NCI-H460 (cell line): ENCODE measurements at regions not wholly inside any gene's neighbourhood (a gene's known extent, or its start where the extent isn't known, plus 50 kb on each side); places are given as distances from the start of the nearest gene placed in this dataset.
A peak's percentile ranks its signal among the peaks of the same experiment; 100 is the strongest.

Experiments
- DNase-seq: peaks from one replicate; pipeline ENCODE4 v3.0.0-alpha.2; 2016; ENCODE audit warnings: low read depth; ENCODE audit errors: extremely low read depth

- no peak for DNase-seq
Observed at GRCh38 chr14:42480255-42480654, 873.6 kb downstream of the LRFN5 start.

- no peak for DNase-seq
Observed at GRCh38 chr14:42475289-42475688, 868.6 kb downstream of the LRFN5 start.

GRCh38 chr14:42470427-42470719 lies 863.7 kb downstream of the LRFN5 start:
- no peak for DNase-seq

DNA sequence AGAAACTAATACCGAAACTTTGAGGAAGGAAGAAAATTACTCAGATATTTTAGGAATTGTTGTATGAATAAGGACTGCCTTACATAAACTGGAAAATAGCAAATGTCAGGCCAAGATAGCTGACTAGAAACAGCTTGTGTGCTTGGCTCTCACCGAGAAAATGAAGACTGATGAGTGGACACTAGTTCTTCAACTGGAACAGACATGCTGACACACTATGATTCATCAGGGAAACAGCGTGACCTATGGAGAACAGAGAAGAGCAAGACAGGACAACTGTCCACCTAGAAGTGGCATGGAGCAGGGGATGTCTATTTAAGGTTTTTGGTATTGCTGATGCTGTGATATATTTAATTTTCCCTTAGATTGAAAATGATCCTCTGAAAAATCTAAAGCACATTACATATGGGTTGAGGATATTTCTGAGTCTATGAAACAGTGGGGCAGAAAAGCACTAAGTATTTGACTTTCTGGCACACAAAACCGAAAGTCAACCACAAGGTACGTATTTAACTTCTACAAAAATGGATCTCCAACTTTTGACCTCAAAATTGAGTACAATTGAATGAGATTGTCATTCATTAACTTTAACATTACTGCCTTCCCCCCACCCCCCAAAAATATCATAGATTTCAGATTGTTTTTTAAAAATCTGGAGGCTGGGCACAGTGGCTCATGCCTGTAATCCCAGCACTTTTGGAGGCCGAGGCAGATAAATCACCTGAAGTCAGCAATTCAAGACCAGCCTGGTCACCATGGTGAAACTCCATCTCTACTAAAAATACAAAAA lies 863.2 kb downstream of the LRFN5 start:
- DNase-seq = peak; percentile 77

DNA sequence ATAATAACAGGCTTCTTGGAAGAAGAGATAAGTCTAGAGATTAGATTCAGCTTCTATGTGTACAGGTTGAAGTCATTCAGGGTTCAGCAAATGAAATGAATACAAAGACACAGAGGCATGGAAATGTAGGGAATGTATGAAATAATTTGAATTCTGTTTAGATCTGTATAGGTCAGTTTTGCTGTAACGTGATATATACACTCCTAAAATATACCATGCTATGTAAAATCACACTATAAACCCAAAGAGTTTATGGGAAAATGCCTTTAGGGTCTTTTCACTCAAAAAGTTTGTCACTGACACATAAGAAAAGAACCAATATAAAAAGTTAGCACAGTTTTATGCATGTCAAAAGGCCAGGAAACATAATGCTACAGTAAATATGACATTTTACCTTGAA lies 854.0 kb downstream of the LRFN5 start:
- no peak for DNase-seq

- no peak for DNase-seq
Observed at GRCh38 chr14:42459171-42459685, 852.6 kb downstream of the LRFN5 start.

- DNase-seq = no peak
Observed at GRCh38 chr14:42441615-42442014, 834.9 kb downstream of the LRFN5 start.

DNA sequence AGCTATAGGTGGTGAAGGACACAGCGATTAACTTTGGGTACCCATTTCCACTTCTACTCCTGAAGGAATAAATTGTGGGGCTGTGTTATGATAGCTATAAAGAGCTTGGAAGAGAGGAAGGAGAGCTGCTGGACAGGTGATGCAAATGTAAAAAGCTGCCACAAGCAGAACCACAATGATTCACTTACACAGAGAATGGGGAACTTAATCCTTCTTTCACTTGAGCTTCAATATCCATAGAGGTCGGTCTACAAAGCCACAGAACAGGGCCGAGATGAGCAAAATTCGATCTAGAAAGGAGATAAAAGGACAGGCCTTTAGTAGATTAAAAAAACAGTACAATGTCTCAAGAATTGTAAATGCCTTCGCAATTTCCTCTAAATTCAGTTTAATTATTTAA lies 831.1 kb downstream of the LRFN5 start:
- no peak for DNase-seq

DNA sequence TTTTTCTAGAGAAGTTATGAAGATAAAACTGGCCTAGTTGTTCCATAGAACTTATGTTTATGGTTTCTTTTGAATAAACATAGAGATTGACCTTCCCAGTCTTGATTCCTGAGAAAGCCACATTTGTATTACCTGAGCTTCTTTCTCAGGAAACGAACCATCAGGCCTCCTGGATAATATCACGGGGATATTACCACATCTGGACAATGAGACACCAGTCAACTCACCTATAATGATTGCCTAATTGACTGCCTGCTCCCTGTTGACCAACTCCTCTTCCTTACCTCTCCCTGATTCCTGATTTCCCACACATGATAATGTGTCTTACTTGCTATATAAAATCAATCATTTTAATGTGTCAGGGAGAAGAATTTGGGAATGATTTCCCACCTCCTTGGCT lies 822.7 kb downstream of the LRFN5 start:
- DNase-seq = no peak

DNA sequence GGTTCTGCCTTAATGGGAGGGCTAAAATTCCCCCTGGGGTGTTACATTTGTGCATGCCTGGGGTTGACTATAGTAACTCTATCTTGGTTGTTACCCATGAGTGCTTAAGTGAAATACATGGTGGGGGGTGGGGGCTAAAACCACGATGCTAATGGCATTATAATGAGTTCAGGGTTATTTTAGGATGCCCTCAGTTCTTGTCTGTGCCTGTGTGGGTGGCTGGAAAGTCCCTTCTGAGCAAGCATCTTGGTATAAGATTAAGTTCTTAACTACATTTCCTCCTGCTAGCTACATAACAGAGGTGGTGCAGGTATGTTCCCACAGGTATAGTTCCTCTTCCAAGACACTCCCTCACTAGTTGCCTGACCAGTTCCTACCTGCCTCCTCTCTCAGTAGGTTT lies 822.3 kb downstream of the LRFN5 start:
- DNase-seq = no peak

DNA sequence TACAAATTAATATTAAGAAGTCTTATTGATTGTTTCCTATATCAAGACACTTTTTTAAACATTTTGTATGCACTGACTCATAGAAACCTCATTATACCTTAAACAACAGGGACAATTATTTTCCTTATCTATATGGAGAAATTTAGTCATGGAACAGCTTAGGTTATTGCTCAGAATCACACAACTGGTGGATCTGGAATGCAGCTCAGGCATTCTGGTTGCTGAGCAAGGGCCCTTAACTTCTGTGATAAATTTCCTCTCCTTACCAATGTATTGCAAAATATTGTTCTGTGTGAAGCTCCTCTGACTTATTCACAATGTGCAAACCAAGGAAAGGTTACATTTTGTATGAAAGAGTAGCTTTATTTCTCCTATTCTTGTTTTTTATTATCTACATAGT lies 817.8 kb downstream of the LRFN5 start:
- no peak for DNase-seq

GRCh38 chr14:42421377-42422078 lies 814.9 kb downstream of the LRFN5 start:
- no peak for DNase-seq

- no peak for DNase-seq
Observed at GRCh38 chr14:42420071-42420470, 813.4 kb downstream of the LRFN5 start.

DNA sequence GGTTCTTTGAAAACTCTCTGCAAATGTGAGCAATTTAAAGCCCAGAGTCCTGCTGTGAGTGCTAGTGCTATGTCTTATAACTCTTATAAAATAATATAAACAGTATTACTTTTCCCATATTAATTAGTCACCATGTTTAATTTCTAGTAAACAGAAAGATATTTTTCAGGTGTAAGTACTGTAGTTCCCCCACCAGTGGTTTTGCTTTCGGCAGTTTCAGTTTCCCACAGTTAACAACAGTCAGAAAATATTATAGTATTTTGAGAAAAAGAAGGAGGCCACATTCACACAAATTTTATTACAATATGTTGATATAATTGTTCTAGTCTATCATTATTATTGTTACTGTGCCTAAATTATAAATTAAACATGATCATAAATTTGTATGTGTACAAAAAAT lies 800.5 kb downstream of the LRFN5 start:
- DNase-seq = no peak

- DNase-seq = no peak
Observed at GRCh38 chr14:42391146-42391834, 784.6 kb downstream of the LRFN5 start.

GRCh38 chr14:42378880-42379279 lies 772.2 kb downstream of the LRFN5 start:
- no peak for DNase-seq

- DNase-seq = no peak
Observed at GRCh38 chr14:42378274-42378673, 771.6 kb downstream of the LRFN5 start.

GRCh38 chr14:42374332-42374731 lies 767.7 kb downstream of the LRFN5 start:
- no peak for DNase-seq

GRCh38 chr14:42370056-42370455 lies 763.4 kb downstream of the LRFN5 start:
- DNase-seq = no peak

GRCh38 chr14:42368234-42368633 lies 761.6 kb downstream of the LRFN5 start:
- DNase-seq = no peak

GRCh38 chr14:42353315-42353714 lies 746.6 kb downstream of the LRFN5 start:
- DNase-seq = no peak

GRCh38 chr14:42335918-42336317 lies 729.2 kb downstream of the LRFN5 start:
- no peak for DNase-seq
